ENCODE measurements at regions not wholly inside any gene's neighbourhood (a gene's known extent, or its start where the extent isn't known, plus 50 kb on each side); places are given as distances from the start of the nearest gene placed in this dataset.

GRCh38 chr17:79290726-79291125 is 216.1 kb downstream of the ENGASE start:
- TF ChIP-seq CTCF (IDR thresholded peaks at IDR 0.05; ENCODE audit: insufficient read depth, low read length, poor library complexity, severe bottlenecking), result no peak
- TF ChIP-seq EZH2phosphoT487 (conservative IDR thresholded peaks at IDR 0.05; ENCODE audit: low read length), result no peak

Data from SU-DHL-6 (cell line).